Colonic mucosa (tissue), 4 donors: ENCODE measurements at regions not wholly inside any gene's neighbourhood (a gene's known extent, or its start where the extent isn't known, plus 50 kb on each side); places are given as distances from the start of the nearest gene placed in this dataset.

ENCODE experiments used
- DNase-seq: peaks from one replicate; pipeline ENCODE4 v3.0.0-alpha.2; 2020
- H3K27ac ChIP-seq: fragments of 200-600 bp; one replicate; pipeline ENCODE4 v1.8.0; 2021
- H3K27me3 ChIP-seq: fragments of 200-600 bp; one replicate; pipeline ENCODE4 v1.8.0; 2021
- H3K36me3 ChIP-seq: fragments of 200-600 bp; one replicate; pipeline ENCODE4 v1.8.0; 2021
- H3K4me1 ChIP-seq: fragments of 200-600 bp; one replicate; pipeline ENCODE4 v1.8.0; 2021; ENCODE audit warnings: mild to moderate bottlenecking
- H3K4me3 ChIP-seq: fragments of 200-600 bp; one replicate; pipeline ENCODE4 v1.8.0; 2021
- H3K9ac ChIP-seq, 2 donors: one replicate each; pipeline ENCODE4 v1.7.0; 2013; ENCODE audit warnings: control low read depth in 2 of 2, low read depth in 2 of 2, low read length in 2 of 2
- H3K9me3 ChIP-seq: fragments of 200-600 bp; one replicate; pipeline ENCODE4 v1.8.0; 2021
- CTCF ChIP-seq: fragments of 200-600 bp; IDR thresholded peaks from one replicate; pipeline ENCODE4 v1.8.0; 2022; ENCODE audit warnings: antibody characterized with exemption, mild to moderate bottlenecking
- intact Hi-C: fragments of 100-400 bp; cut with DNase I; formaldehyde crosslinking; loops from one replicate; pipeline ENCODE4 v1.14.1; 2022
- donor health status: healthy.
- donor health status: DM: no; HTN: no; CAD: no.
- donor health status: DM: no; HTN: no; CAD: no.

GRCh38 chr1:72936151-72936740, 653.9 kb upstream of the NEGR1 start:
- H3K9me3 ChIP-seq, result no peaks in the 10 kb centered on the region
- no peaks in the 10 kb centered on the region for H3K36me3 ChIP-seq
- TF ChIP-seq CTCF, result no peak
- no peak overlapping the region for H3K9ac ChIP-seq
- H3K27me3 ChIP-seq, result no peaks in the 10 kb centered on the region
- intact Hi-C loops, result no loop called here
- DNase-seq, result no peak
- H3K4me3 ChIP-seq, result no peak overlapping the region
- no peak overlapping the region for H3K27ac ChIP-seq
- no peaks in the 10 kb centered on the region for H3K4me1 ChIP-seq

- intact Hi-C loops, result no loop called here
- no peaks in the 10 kb centered on the region for H3K4me1 ChIP-seq
- no peaks in the 10 kb centered on the region for H3K27me3 ChIP-seq
- H3K36me3 ChIP-seq, result no peaks in the 10 kb centered on the region
- DNase-seq, result no peak
- H3K4me3 ChIP-seq, result no peak overlapping the region
- no peak overlapping the region for H3K27ac ChIP-seq
- no peaks in the 10 kb centered on the region for H3K9me3 ChIP-seq
- no peak for TF ChIP-seq CTCF
- H3K9ac ChIP-seq, result no peak overlapping the region
These were observed 649.7 kb upstream of the NEGR1 start for GRCh38 chr1:72932025-72932424.

- Histone ChIP-seq H3K36me3 (no peaks in the 10 kb centered on the region), H3K9me3 (no peaks in the 10 kb centered on the region), H3K4me1 (no peaks in the 10 kb centered on the region), H3K27me3 (no peaks in the 10 kb centered on the region), H3K4me3 (no peak overlapping the region), H3K27ac (no peak overlapping the region), H3K9ac (no peak overlapping the region)
- no peak for DNase-seq
- intact Hi-C loops, result no loop called here
- no peak for TF ChIP-seq CTCF
These were observed 648.2 kb upstream of the NEGR1 start for GRCh38 chr1:72930528-72930927.

- H3K4me3 ChIP-seq, result no peak overlapping the region
- H3K9ac ChIP-seq, result no peak overlapping the region
- no peaks in the 10 kb centered on the region for H3K36me3 ChIP-seq
- intact Hi-C loops, result no loop called here
- no peaks in the 10 kb centered on the region for H3K9me3 ChIP-seq
- no peaks in the 10 kb centered on the region for H3K27me3 ChIP-seq
- no peak for TF ChIP-seq CTCF
- no peak for DNase-seq
- H3K4me1 ChIP-seq, result no peaks in the 10 kb centered on the region
- no peak overlapping the region for H3K27ac ChIP-seq
These were observed 636.6 kb upstream of the NEGR1 start for GRCh38 chr1:72918940-72919339.

GRCh38 chr1:72917920-72918319, 635.6 kb upstream of the NEGR1 start:
- no peak for TF ChIP-seq CTCF
- Histone ChIP-seq H3K9ac (no peak overlapping the region), H3K4me1 (no peaks in the 10 kb centered on the region), H3K9me3 (no peaks in the 10 kb centered on the region), H3K4me3 (no peak overlapping the region), H3K27ac (no peak overlapping the region), H3K36me3 (no peaks in the 10 kb centered on the region), H3K27me3 (no peaks in the 10 kb centered on the region)
- DNase-seq, result no peak
- intact Hi-C loops, result no loop called here
